GM19025 (cell line): ENCODE measurements at regions not wholly inside any gene's neighbourhood (a gene's known extent, or its start where the extent isn't known, plus 50 kb on each side); places are given as distances from the start of the nearest gene placed in this dataset.
"Not testable (repeated sequence)": the region's sequence is repeated elsewhere in the genome, so short reads cannot be mapped to it uniquely, and the experiment has no call there.

Source experiments
- ATAC-seq: cut with Tn5 transposase; IDR thresholded peaks from one replicate; pipeline ENCODE4 v1.9.1; 2021; ENCODE audit warnings: mild to moderate bottlenecking, low read depth, moderate library complexity; ENCODE audit not compliant: unreplicated experiment

DNA sequence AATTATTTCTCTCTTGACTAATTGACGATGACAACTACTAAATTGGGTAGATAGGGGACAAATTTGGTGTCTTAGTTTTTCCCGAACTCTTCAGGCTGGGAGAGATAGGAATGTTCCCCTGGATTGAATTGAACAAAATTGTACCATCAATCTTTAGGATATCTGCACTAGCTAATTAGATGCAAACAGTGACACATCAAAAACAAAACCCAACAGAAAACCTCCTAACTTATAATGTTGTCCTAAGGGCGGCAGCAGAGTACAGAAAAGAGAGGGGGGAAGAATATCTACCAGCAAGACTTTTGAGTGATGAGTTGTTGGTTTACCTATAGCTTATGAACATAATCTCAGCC is 342.9 kb downstream of the INSIG2 start:
- ATAC-seq = no peak

DNA sequence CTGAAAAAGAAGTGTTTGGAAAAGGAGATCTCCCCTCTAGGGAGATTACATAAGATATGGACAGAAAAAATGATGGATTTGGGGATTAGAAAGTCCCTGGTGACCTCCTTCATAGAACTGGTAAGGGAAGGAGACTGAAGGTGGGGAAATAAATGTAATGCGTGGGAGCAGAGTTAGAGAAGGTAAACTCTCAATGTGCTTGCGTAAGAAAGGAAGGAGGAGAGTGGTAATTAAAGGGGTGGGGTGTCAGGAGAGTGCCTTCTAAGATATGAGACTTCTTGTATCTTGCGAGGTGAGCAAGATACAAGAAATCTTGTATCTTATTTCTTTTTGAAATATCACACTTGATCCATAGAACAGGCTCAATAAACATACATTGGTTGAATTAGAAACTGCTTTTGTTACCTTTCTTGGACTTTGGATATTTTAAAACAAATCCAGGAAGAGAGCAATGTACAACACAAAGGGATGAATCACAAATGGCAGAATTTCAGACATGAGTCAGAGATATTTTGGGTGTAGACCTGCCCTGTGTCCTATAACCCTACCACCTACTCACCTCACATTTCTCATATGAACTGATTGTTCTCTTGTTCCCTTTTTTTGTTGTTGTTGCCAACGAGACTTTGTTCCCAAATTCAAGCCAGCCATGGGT is 342.4 kb downstream of the INSIG2 start:
- ATAC-seq = no peak

DNA sequence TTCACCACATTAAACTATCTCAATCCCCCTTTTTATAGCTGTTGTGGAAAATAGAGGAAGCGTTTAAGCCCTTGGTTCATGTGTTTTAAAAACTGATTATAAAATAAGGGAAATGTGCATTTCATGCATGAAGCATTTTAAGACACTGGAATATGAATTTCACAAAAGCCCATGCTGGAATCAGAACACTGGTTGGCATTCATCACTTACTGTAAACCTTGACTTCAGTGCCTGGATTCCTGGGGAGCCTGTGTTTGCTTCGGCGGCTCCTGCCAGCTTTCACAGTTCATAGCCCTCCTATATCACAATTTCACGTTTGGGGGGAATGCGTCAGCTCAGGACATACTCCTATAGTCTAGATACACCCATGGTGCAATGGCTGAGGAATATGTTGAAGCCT is 336.9 kb downstream of the INSIG2 start:
- ATAC-seq = no peak

DNA sequence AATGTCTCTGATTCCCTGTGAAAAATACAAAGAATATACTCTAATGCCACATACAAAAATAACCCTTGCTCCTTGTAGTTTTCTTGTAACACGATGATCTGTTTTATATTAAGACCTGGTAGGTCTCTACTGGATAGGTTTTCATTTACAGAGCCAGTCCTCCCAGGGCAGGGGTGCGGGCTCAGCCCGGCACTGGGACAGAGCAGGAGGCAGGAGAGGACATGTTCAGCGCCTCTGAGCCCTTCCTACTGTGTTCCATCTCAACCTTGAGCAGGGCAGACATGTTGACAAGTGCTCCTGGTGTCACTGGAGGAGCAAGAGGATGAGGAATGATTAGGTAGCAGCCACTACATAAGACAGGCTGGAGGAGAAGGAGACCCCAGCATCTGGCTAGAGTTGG is 335.5 kb downstream of the INSIG2 start:
- ATAC-seq = no peak

DNA sequence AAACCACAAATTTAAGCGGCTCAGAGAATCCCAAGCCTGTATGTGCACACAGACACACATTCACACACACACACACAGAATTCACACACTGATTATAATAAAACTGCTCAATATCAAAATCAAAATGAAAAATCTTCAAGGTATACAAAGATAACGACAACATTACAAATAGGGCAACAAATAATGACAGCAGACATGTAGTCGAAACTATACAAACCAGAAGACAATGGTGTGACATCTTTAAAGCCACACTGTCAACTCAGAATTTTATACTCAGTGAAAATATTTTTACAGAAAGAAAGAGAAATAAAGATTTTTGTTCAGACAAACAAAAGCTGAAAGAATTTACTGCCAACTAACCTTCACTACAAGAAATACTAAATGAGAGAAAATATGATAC is 333.4 kb downstream of the INSIG2 start:
- ATAC-seq = no peak

- no peak for ATAC-seq
Measured at GRCh38 chr2:118417406-118418120, 329.3 kb downstream of the INSIG2 start.

- ATAC-seq = not testable (repeated sequence)
Measured at GRCh38 chr2:118415186-118415585, 326.9 kb downstream of the INSIG2 start.

DNA sequence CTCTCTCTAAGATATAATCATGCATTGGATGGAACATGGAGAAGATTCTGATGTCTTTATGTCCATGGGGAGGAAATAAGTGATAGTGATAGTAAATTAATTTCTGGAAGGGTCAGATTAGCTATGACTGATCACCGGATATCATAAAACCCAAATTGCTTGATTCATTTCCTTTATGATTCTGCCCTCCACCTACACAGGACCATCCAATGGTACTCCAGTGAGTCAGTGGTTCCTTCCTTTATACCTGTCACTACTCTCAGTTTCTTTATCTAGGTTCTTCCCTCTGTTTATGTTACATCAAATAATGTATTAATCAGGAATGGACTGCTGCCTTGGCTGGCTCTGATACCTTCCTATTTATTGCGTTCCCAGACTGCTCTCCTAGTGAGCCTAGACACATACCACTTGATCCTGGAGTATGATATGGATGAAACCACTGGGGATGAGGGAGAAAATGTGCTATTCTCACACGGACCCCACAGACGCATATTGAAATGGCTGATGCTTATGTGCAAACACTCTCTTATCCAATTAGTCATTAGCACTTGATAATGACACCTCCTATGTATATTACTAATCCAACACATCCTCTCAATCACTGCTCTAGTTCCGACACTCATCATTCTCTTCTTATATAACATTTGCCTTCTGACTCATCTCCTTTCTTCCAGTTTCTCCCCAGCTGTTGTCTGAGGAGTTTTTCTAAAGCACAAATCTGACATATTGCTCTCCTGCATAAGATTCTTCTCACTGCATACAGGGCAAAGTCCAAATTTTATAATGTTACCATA is 315.6 kb downstream of the INSIG2 start:
- no peak for ATAC-seq

DNA sequence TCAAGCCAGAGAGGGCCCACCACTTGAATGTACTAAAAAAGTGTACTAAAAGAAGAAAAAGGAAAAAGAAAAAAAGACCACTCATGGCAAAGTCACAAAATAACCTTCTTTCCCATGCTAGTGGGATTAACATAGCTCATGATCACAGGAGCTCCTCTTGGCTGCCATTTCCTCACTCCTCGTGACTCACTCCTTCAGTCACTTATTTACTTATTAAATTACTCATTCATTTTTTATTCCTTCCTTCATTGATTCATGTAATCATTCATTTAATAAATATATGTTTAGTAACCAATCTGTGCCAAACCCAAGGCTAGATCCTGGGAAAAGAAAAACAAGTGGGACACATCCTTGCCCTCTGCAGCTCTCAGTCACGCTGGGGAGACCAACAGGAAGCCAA is 300.5 kb downstream of the INSIG2 start:
- ATAC-seq = no peak

DNA sequence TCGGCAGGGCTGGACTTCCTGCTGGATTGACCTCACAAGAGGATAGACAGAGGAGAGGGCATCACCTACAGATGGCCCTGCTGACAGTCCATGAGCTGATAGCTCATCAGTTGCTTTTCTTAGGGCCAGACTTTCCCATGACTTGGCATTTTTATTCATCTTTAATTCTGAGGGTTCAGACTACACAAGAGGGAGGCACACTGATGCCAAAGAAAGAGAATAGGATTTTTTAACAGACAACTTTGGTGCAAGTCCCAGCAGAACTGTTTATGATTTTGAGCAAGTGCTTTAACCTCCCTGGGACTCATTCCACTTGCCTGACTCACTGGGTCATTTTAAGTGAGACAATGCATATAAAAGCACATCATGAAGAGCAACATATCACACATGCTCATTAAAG is 299.2 kb downstream of the INSIG2 start:
- no peak for ATAC-seq

DNA sequence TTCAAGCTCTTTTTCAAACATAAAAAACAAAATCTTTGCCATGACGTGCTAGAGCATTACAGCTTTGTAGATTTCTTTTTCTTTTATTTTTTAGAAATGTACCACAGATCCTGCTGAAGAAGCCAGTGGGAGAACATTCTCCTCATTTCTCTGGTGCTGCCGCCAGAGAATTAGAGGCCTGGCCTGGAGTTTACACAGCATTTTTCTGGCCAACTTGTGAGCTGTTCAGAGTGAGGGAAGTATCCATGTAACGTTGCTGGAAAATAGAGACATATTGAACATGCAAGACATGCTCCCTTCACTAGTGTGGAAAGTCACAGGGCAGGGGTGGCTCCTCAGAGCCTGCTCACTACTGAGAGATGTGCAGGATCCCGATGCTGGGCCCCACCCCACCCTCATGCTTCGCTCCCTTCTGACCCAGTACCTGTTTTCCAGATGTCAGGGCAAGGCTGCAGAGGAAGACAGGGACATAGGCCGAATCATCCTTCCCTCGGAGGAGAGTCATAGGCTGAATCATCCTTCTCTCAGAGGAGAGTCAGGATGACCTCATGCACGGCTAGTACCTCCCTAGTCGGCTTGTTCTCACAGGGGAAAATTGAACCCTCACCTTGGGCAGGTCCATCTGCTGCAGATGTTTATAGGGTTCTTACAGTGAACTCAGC is 298.5 kb downstream of the INSIG2 start:
- ATAC-seq = no peak

GRCh38 chr2:118380915-118381653 is 292.8 kb downstream of the INSIG2 start:
- ATAC-seq = no peak

- ATAC-seq = no peak
Measured at GRCh38 chr2:118375907-118376485, 287.7 kb downstream of the INSIG2 start.

DNA sequence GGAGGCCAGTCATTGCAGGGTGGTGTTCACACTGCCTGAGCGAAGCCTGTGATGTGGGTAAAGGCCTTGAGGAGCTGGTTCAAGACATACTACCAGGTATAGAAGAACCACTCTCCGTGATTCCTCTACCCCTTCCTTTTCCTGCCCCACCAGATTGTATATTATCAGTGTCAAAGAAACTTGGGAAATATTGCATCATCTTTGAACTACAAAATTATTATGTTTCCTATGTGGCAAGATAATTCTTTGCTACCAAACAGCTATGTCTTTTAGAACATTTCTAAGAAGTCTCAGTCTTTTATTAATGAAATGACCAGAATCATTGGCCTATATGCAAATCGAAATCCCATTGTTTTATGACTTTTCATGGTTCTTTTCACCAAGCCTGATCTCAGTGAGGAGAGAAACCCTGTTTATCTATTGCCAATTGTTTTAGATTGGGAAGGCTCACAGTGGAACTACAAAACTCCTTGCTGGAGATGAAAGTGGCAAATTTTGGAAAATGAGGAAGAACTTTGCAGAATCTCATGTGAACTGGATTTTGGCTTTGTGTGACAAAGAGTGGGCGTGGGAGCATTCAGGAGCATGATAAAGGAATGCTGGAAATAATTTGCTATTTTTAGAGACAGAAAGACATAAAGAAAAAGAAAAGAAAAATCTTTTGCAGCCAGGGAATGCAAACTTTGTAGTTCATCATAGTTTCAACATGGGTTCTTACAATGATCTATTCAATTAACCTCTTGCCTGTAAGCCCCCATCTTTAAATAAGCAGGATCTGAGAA is 286.9 kb downstream of the INSIG2 start:
- ATAC-seq = no peak

GRCh38 chr2:118372886-118373830 is 284.9 kb downstream of the INSIG2 start:
- ATAC-seq = no peak

- no peak for ATAC-seq
Measured at GRCh38 chr2:118371515-118371914, 283.2 kb downstream of the INSIG2 start.

GRCh38 chr2:118369521-118369920 is 281.2 kb downstream of the INSIG2 start:
- not testable (repeated sequence) for ATAC-seq

DNA sequence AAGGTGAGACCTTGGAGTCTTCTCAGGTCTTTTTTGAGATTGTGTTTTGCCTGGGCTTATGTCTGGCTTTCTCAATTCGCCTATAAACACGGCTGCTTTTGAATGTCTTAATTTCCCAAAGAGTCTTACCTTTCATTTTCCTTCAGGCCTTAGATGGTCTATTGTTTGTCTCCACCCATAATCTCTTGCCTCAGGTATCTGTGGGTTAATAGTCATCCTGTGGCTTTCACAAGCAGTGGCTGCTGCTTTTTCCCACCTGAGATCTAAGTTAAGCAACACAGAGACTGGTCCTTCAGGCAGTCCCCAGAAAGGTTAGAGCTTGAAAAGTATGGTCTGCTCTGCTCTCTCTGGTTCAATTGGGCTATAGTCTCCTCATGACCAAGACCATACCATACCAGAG is 275.3 kb downstream of the INSIG2 start:
- no peak for ATAC-seq
